HCT116 (cell line): ENCODE measurements at regions not wholly inside any gene's neighbourhood (a gene's known extent, or its start where the extent isn't known, plus 50 kb on each side); places are given as distances from the start of the nearest gene placed in this dataset.
A peak's percentile ranks its signal among the peaks of the same experiment; 100 is the strongest.

Experiments
- ATAC-seq: fragments of 200-7000 bp; cut with Tn5 transposase; 2 replicates; pipeline ENCODE4 v1.9.1; 2020; ENCODE audit warnings: mild to moderate bottlenecking, moderate library complexity
- BruUV-seq: library from RNA; stranded (reverse); fragments of 400-500 nt; replicated peaks from 2 replicates; lab custom pipeline; 2021; lab: Mats Ljungman, UMichigan
- CTCF ChIA-PET: fragments of 300-600 bp; sonication (Branson Sonifier 250); formaldehyde crosslinking; loops from one replicate; lab custom pipeline; 2021; ENCODE audit warnings: antibody characterized with exemption; lab: Charles Lee
- POLR2A ChIA-PET: fragments of 300-600, 350-600 bp; sonication (Branson Sonifier 250); formaldehyde crosslinking; loops from one replicate; lab custom pipeline; 2021; ENCODE audit warnings: antibody characterized with exemption; lab: Charles Lee
- RAD21 ChIA-PET, 2 experiments: fragments of 300-600 bp; sonication (Branson Sonifier 250); formaldehyde crosslinking; loops; one replicate each; lab custom pipeline; 2023; ENCODE audit warnings: low total read pairs in 2 of 2; ENCODE audit not compliant: uncharacterized antibody in 2 of 2, unreplicated experiment in 2 of 2, low non-redundant PET in 1 of 2; lab: Charles Lee
- DNase-seq: peaks from one replicate; pipeline ENCODE4 v3.0.0-alpha.2; 2010; ENCODE audit warnings: low read depth, low spot score
- H2AFZ ChIP-seq: fragments of 200-600 bp; shearing (Covaris generic), sonication (generic); 2 replicates; pipeline ENCODE4 v1.6.1; 2017; ENCODE audit warnings: low read depth, mixed run types, mixed read lengths, antibody characterized with exemption, low read length; ENCODE audit not compliant: poor library complexity, severe bottlenecking
- H3K27ac ChIP-seq: 2 replicates; pipeline ENCODE4 v1.5.1; 2012; ENCODE audit warnings: low read depth, low read length
- H3K27me3 ChIP-seq: fragments of 200-600 bp; sonication (generic); 2 replicates; pipeline ENCODE4 v1.6.1; 2016; ENCODE audit warnings: mixed run types, low read length, mixed read lengths; ENCODE audit not compliant: insufficient read depth
- H3K36me3 ChIP-seq, 2 experiments: fragments of 200-500 bp in 1 of 2; fragments of 200-600 bp in 1 of 2; sonication (Bioruptor generic) in 1 of 2; sonication (generic) in 1 of 2; 2 replicates each; pipeline versions ENCODE4 v1.5.1 to v1.6.1; 2014 to 2016; ENCODE audit warnings: low read length in 2 of 2, inconsistent platforms in 1 of 2, mixed read lengths in 1 of 2, mixed run types in 1 of 2; ENCODE audit not compliant: insufficient read depth in 2 of 2, control insufficient read depth in 1 of 2
- H3K4me1 ChIP-seq, 2 experiments: fragments of 200-600 bp in 1 of 2; sonication (generic) in 1 of 2; 2 replicates each; pipeline versions ENCODE4 v1.5.1 to v1.6.1; 2012 to 2017; ENCODE audit warnings: low read length in 2 of 2, inconsistent platforms in 1 of 2, mild to moderate bottlenecking in 1 of 2, mixed read lengths in 1 of 2, mixed run types in 1 of 2, moderate library complexity in 1 of 2; ENCODE audit not compliant: insufficient read depth in 2 of 2, control insufficient read depth in 1 of 2
- H3K4me2 ChIP-seq: fragments of 200-600 bp; sonication (generic); 2 replicates; pipeline ENCODE4 v1.6.1; 2017; ENCODE audit warnings: mixed run types, low read length, mixed read lengths
- H3K4me3 ChIP-seq, 2 experiments: fragments of 200-600 bp in 1 of 2; sonication (generic) in 1 of 2; replicated peaks in 1 of 2; 2 replicates each; pipeline ENCODE4 v1.5.1; 2011 to 2016; ENCODE audit warnings: low read length in 2 of 2, control low read depth in 1 of 2, low read depth in 1 of 2, mild to moderate bottlenecking in 1 of 2, mixed read lengths in 1 of 2, mixed run types in 1 of 2
- H3K79me2 ChIP-seq: fragments of 200-600 bp; sonication (generic); 2 replicates; pipeline ENCODE4 v1.6.1; 2017; ENCODE audit warnings: mild to moderate bottlenecking, mixed run types, low read length, moderate library complexity, mixed read lengths; ENCODE audit not compliant: insufficient read depth
- H3K9ac ChIP-seq: fragments of 200-600 bp; sonication (generic); 2 replicates; pipeline ENCODE4 v1.6.1; 2016; ENCODE audit warnings: low read length, mixed read lengths
- H3K9me2 ChIP-seq: fragments of 200-600 bp; sonication (generic), shearing (Covaris generic); 2 replicates; pipeline ENCODE4 v1.6.1; 2017; ENCODE audit warnings: mixed run types, mild to moderate bottlenecking, moderate library complexity; ENCODE audit not compliant: insufficient read depth
- H3K9me3 ChIP-seq, 2 experiments: fragments of 200-500 bp in 1 of 2; fragments of 200-600 bp in 1 of 2; sonication (Bioruptor generic) in 1 of 2; sonication (generic) in 1 of 2; 2 replicates each; pipeline ENCODE4 v1.6.1; 2014 to 2017; ENCODE audit warnings: low read length in 2 of 2, mixed read lengths in 2 of 2, inconsistent platforms in 1 of 2, low read depth in 1 of 2, mild to moderate bottlenecking in 1 of 2, mixed run types in 1 of 2, moderate library complexity in 1 of 2; ENCODE audit not compliant: control insufficient read depth in 1 of 2, insufficient read depth in 1 of 2
- H4K20me1 ChIP-seq: fragments of 200-600 bp; sonication (generic), shearing (Covaris generic); 2 replicates; pipeline ENCODE4 v1.6.1; 2017; ENCODE audit warnings: mixed run types, mild to moderate bottlenecking, moderate library complexity; ENCODE audit not compliant: insufficient read depth
- CTCF ChIP-seq, 3 experiments: fragments of 200-600 bp in 1 of 3; sonication (generic) in 1 of 3; IDR thresholded peaks in 2 of 3; conservative IDR thresholded peaks in 1 of 3; 2 replicates each; pipeline ENCODE4 v1.5.1; 2012 to 2017; ENCODE audit warnings: low read depth in 2 of 3, low read length in 2 of 3, antibody characterized with exemption in 1 of 3, borderline replicate concordance in 1 of 3, control low read depth in 1 of 3, mild to moderate bottlenecking in 1 of 3, mixed read lengths in 1 of 3, mixed run types in 1 of 3, moderate library complexity in 1 of 3; ENCODE audit not compliant: insufficient read depth in 1 of 3
- EGR1 ChIP-seq: IDR thresholded peaks from 2 replicates; pipeline ENCODE4 v1.6.1; 2012; ENCODE audit warnings: low read depth
- JUND ChIP-seq: IDR thresholded peaks from 2 replicates; pipeline ENCODE4 v1.6.1; 2012
- POLR2A ChIP-seq: IDR thresholded peaks from 2 replicates; pipeline ENCODE4 v1.7.0; 2011; ENCODE audit warnings: borderline replicate concordance; ENCODE audit not compliant: insufficient read depth, insufficient read length; ENCODE audit errors: extremely low read depth
- POLR2AphosphoS5 ChIP-seq: IDR thresholded peaks from 2 replicates; pipeline ENCODE4 v1.6.1; 2011; ENCODE audit warnings: mild to moderate bottlenecking, low read depth, low read length, moderate library complexity
- YY1 ChIP-seq: IDR thresholded peaks from 2 replicates; pipeline ENCODE4 v1.6.1; 2011; ENCODE audit warnings: low read length, low read depth, moderate library complexity, mild to moderate bottlenecking; ENCODE audit not compliant: insufficient replicate concordance; ENCODE audit errors: extremely low read depth
- ZBTB33 ChIP-seq: IDR thresholded peaks from 2 replicates; pipeline ENCODE4 v1.6.1; 2011; ENCODE audit warnings: mild to moderate bottlenecking, low read length, moderate library complexity; ENCODE audit not compliant: insufficient replicate concordance; ENCODE audit errors: extremely low read depth
- intact Hi-C: fragments of 100-400 bp; cut with micrococcal nuclease; formaldehyde crosslinking; loops from 2 replicates; pipeline ENCODE4 v1.10.0; 2022

DNA sequence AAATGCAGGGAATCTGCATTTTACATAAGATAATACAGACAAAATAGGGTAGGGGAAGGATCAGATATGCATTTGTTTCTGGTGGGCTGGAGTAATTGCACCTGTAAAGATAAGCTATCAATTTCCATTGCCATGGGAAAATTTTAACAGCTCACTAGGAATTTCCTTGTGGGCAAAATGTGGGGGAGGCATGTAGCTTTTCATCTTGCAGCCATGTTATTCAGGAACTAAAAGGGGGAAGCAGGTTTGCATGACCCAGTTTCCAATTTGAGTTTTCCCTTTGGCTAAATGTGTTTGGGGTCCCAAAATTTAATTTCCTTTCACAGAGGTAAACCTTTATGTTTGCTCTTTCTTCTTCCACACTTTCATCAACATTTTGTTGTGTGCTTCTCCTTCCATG is 624.4 kb downstream of the NYAP2 start:
- Histone ChIP-seq H3K27ac (peak overlapping the region; percentile 53), H3K9ac (no peak overlapping the region), H3K9me3 (no peaks in the 10 kb centered on the region), H4K20me1 (no peaks in the 10 kb centered on the region), H3K9me2 (no peaks in the 10 kb centered on the region), H3K79me2 (no peaks in the 10 kb centered on the region), H2AFZ (no peak overlapping the region), H3K4me1 (peaks cover 15 to 17% of the 10 kb centered on the region in 2 experiments), H3K4me2 (no peak overlapping the region), H3K4me3 (no peak overlapping the region), H3K36me3 (peaks cover 0 to 6% of the 10 kb centered on the region in 2 experiments; a peak in 1 of 4 replicates), H3K27me3 (no peaks in the 10 kb centered on the region)
- ChIA-PET POLR2A (interaction anchor here (0.6 to 1.6 kb wide), 2 partner anchors 30 to 35 kb away, joined by 3 to 4 read pairs; no protein-coding TSS in a partner anchor), CTCF (no interaction called here), RAD21 (no interaction called here)
- no TSS peak for BruUV-seq
- intact Hi-C loops = no loop called here
- ATAC-seq (no peak), DNase-seq (no peak)
- TF ChIP-seq YY1 = no peak
- TF ChIP-seq POLR2AphosphoS5 = no peak
- no peak for TF ChIP-seq EGR1
- TF ChIP-seq JUND = no peak
- no peak for TF ChIP-seq CTCF (IDR thresholded peaks at IDR 0.05 in 2 of 3, conservative IDR thresholded peaks at IDR 0.05 in 1 of 3; ENCODE audit: borderline replicate concordance in 1 of 3, insufficient read depth in 1 of 3, low read depth in 2 of 3, low read length in 2 of 3)
- no peak for TF ChIP-seq POLR2A
- no peak for TF ChIP-seq ZBTB33
